Activated CD4-positive, alpha-beta T cell treated with anti-CD3 and anti-CD28 coated beads, Interleukin-2, amount 10 ng/mL, durations not matched to agents 24 days and 14 days (primary cell): ENCODE measurements at regions not wholly inside any gene's neighbourhood (a gene's known extent, or its start where the extent isn't known, plus 50 kb on each side); places are given as distances from the start of the nearest gene placed in this dataset.
"Not testable (repeated sequence)": the region's sequence is repeated elsewhere in the genome, so short reads cannot be mapped to it uniquely, and the experiment has no call there.

Experiments
- DNase-seq: peaks from one replicate; pipeline ENCODE4 v3.0.0; 2022
- H3K27ac Mint-ChIP-seq: one replicate; pipeline ENCODE4 v1.8.0; 2022; ENCODE audit warnings: mild to moderate bottlenecking, mixed read lengths
- H3K27me3 Mint-ChIP-seq: one replicate; pipeline ENCODE4 v1.8.0; 2022; ENCODE audit warnings: mixed read lengths
- H3K36me3 Mint-ChIP-seq: one replicate; pipeline ENCODE4 v1.8.0; 2022; ENCODE audit warnings: low read depth, mild to moderate bottlenecking, mixed read lengths
- H3K4me1 Mint-ChIP-seq: one replicate; pipeline ENCODE4 v1.8.0; 2021; ENCODE audit warnings: mixed read lengths
- H3K4me3 Mint-ChIP-seq: one replicate; pipeline ENCODE4 v1.8.0; 2022; ENCODE audit warnings: mild to moderate bottlenecking, moderate library complexity, mixed read lengths
- H3K9me3 Mint-ChIP-seq: one replicate; pipeline ENCODE4 v1.8.0; 2021; ENCODE audit warnings: mixed read lengths
- intact Hi-C: fragments of 100-400 bp; cut with micrococcal nuclease; formaldehyde crosslinking; loops from one replicate; pipeline ENCODE4 v1.15.1; 2023

GRCh38 chr6:74366634-74367033, 670.6 kb downstream of the CD109 start:
- Mint-ChIP-seq H3K36me3 (no peaks in the 10 kb centered on the region), H3K9me3 (no peaks in the 10 kb centered on the region), H3K27ac (no peak overlapping the region), H3K4me1 (no peaks in the 10 kb centered on the region), H3K4me3 (no peak overlapping the region), H3K27me3 (no peaks in the 10 kb centered on the region)
- no peak for DNase-seq
- intact Hi-C loops: no loop called here

- Mint-ChIP-seq H3K4me1 (no peaks in the 10 kb centered on the region), H3K36me3 (no peaks in the 10 kb centered on the region), H3K27me3 (no peaks in the 10 kb centered on the region), H3K27ac (no peak overlapping the region), H3K9me3 (no peaks in the 10 kb centered on the region), H3K4me3 (no peak overlapping the region)
- DNase-seq: no peak
- intact Hi-C loops: no loop called here
These were observed 666.4 kb downstream of the CD109 start for GRCh38 chr6:74362391-74362790.

GRCh38 chr6:74357321-74357720, 661.3 kb downstream of the CD109 start:
- intact Hi-C loops: no loop called here
- no peak overlapping the region for H3K27ac Mint-ChIP-seq
- H3K4me1 Mint-ChIP-seq: no peaks in the 10 kb centered on the region
- H3K36me3 Mint-ChIP-seq: no peaks in the 10 kb centered on the region
- no peaks in the 10 kb centered on the region for H3K27me3 Mint-ChIP-seq
- no peak overlapping the region for H3K4me3 Mint-ChIP-seq
- DNase-seq: no peak
- H3K9me3 Mint-ChIP-seq: no peaks in the 10 kb centered on the region

GRCh38 chr6:74356391-74356790, 660.4 kb downstream of the CD109 start:
- Mint-ChIP-seq H3K4me3 (no peak overlapping the region), H3K4me1 (no peaks in the 10 kb centered on the region), H3K36me3 (no peaks in the 10 kb centered on the region), H3K27ac (no peak overlapping the region), H3K27me3 (no peaks in the 10 kb centered on the region), H3K9me3 (no peaks in the 10 kb centered on the region)
- DNase-seq: no peak
- intact Hi-C loops: no loop called here

- DNase-seq: no peak
- intact Hi-C loops: loop anchor here (10.0 kb wide), 1 partner anchor 858 kb away; the partner anchor contains the start of gene COL12A1
- Mint-ChIP-seq H3K36me3 (no peaks in the 10 kb centered on the region), H3K9me3 (no peaks in the 10 kb centered on the region), H3K27ac (no peak overlapping the region), H3K4me3 (no peak overlapping the region), H3K27me3 (no peaks in the 10 kb centered on the region), H3K4me1 (no peaks in the 10 kb centered on the region)
These were observed 651.0 kb downstream of the CD109 start for GRCh38 chr6:74346936-74347535.

GRCh38 chr6:74343804-74344203, 647.8 kb downstream of the CD109 start:
- H3K27ac Mint-ChIP-seq: no peak overlapping the region
- no peak for DNase-seq
- intact Hi-C loops: loop anchor here (10.0 kb wide), 1 partner anchor 861 kb away; the partner anchor contains the start of gene COL12A1

GRCh38 chr6:74343321-74343720, 647.3 kb downstream of the CD109 start:
- H3K9me3 Mint-ChIP-seq, H3K36me3 Mint-ChIP-seq, H3K27ac Mint-ChIP-seq, H3K4me3 Mint-ChIP-seq, H3K4me1 Mint-ChIP-seq, DNase-seq, H3K27me3 Mint-ChIP-seq: not testable (repeated sequence)
- intact Hi-C loops: loop anchor here (10.0 kb wide), 1 partner anchor 861 kb away; the partner anchor contains the start of gene COL12A1

More at GRCh38 chr6:74343804-74344203, 647.8 kb downstream of the CD109 start:
- no peaks in the 10 kb centered on the region for H3K9me3 Mint-ChIP-seq
- no peaks in the 10 kb centered on the region for H3K36me3 Mint-ChIP-seq
- no peaks in the 10 kb centered on the region for H3K4me1 Mint-ChIP-seq
- H3K4me3 Mint-ChIP-seq: no peak overlapping the region
- no peaks in the 10 kb centered on the region for H3K27me3 Mint-ChIP-seq

- DNase-seq: no peak
- no peak overlapping the region for H3K27ac Mint-ChIP-seq
- H3K4me3 Mint-ChIP-seq: no peak overlapping the region
- H3K9me3 Mint-ChIP-seq: no peaks in the 10 kb centered on the region
- H3K4me1 Mint-ChIP-seq: peaks cover 1% of the 10 kb centered on the region
- no peaks in the 10 kb centered on the region for H3K27me3 Mint-ChIP-seq
- intact Hi-C loops: no loop called here
- H3K36me3 Mint-ChIP-seq: no peaks in the 10 kb centered on the region
These were observed 638.7 kb downstream of the CD109 start for GRCh38 chr6:74334722-74335121.

GRCh38 chr6:74333406-74333805, 637.4 kb downstream of the CD109 start:
- intact Hi-C loops: no loop called here
- Mint-ChIP-seq H3K4me1 (peaks cover 1% of the 10 kb centered on the region), H3K27ac (no peak overlapping the region), H3K27me3 (no peaks in the 10 kb centered on the region), H3K9me3 (no peaks in the 10 kb centered on the region), H3K36me3 (no peaks in the 10 kb centered on the region), H3K4me3 (no peak overlapping the region)
- DNase-seq: no peak

GRCh38 chr6:74320715-74321114, 624.7 kb downstream of the CD109 start:
- Mint-ChIP-seq H3K27ac (no peak overlapping the region), H3K4me1 (peaks cover 2% of the 10 kb centered on the region), H3K9me3 (no peaks in the 10 kb centered on the region), H3K4me3 (no peak overlapping the region), H3K27me3 (no peaks in the 10 kb centered on the region), H3K36me3 (no peaks in the 10 kb centered on the region)
- intact Hi-C loops: no loop called here
- no peak for DNase-seq

- peaks cover 2% of the 10 kb centered on the region for H3K4me1 Mint-ChIP-seq
- intact Hi-C loops: no loop called here
- H3K4me3 Mint-ChIP-seq: no peak overlapping the region
- H3K9me3 Mint-ChIP-seq: no peaks in the 10 kb centered on the region
- no peak for DNase-seq
- H3K36me3 Mint-ChIP-seq: no peaks in the 10 kb centered on the region
- H3K27me3 Mint-ChIP-seq: no peaks in the 10 kb centered on the region
- no peak overlapping the region for H3K27ac Mint-ChIP-seq
These were observed 624.1 kb downstream of the CD109 start for GRCh38 chr6:74320074-74320473.

- DNase-seq: no peak
- Mint-ChIP-seq H3K4me1 (peaks cover 2% of the 10 kb centered on the region), H3K4me3 (no peak overlapping the region), H3K9me3 (no peaks in the 10 kb centered on the region), H3K27ac (no peak overlapping the region), H3K36me3 (no peaks in the 10 kb centered on the region), H3K27me3 (no peaks in the 10 kb centered on the region)
- intact Hi-C loops: no loop called here
These were observed 623.3 kb downstream of the CD109 start for GRCh38 chr6:74319292-74319691.

- intact Hi-C loops: no loop called here
- Mint-ChIP-seq H3K4me3 (no peak overlapping the region), H3K27ac (no peak overlapping the region), H3K27me3 (no peaks in the 10 kb centered on the region), H3K4me1 (no peaks in the 10 kb centered on the region), H3K9me3 (no peaks in the 10 kb centered on the region), H3K36me3 (no peaks in the 10 kb centered on the region)
- DNase-seq: no peak
These were observed 622.7 kb downstream of the CD109 start for GRCh38 chr6:74318738-74319137.

- H3K4me3 Mint-ChIP-seq: no peak overlapping the region
- no peak overlapping the region for H3K27ac Mint-ChIP-seq
- H3K4me1 Mint-ChIP-seq: no peaks in the 10 kb centered on the region
- no peaks in the 10 kb centered on the region for H3K9me3 Mint-ChIP-seq
- no peak for DNase-seq
- no peaks in the 10 kb centered on the region for H3K36me3 Mint-ChIP-seq
- H3K27me3 Mint-ChIP-seq: no peaks in the 10 kb centered on the region
- intact Hi-C loops: no loop called here
These were observed 616.1 kb downstream of the CD109 start for GRCh38 chr6:74312081-74312480.

GRCh38 chr6:74311431-74311830, 615.4 kb downstream of the CD109 start:
- Mint-ChIP-seq H3K4me1 (no peaks in the 10 kb centered on the region), H3K27ac (no peak overlapping the region), H3K9me3 (no peaks in the 10 kb centered on the region), H3K36me3 (no peaks in the 10 kb centered on the region), H3K4me3 (no peak overlapping the region), H3K27me3 (no peaks in the 10 kb centered on the region)
- no peak for DNase-seq
- intact Hi-C loops: no loop called here
